GM23338 (cell line): ENCODE measurements at regions not wholly inside any gene's neighbourhood (a gene's known extent, or its start where the extent isn't known, plus 50 kb on each side); places are given as distances from the start of the nearest gene placed in this dataset.

Experiments
- ATAC-seq: fragments of 200-7000 bp; cut with Tn5 transposase; 3 replicates; pipeline ENCODE4 v1.9.1; 2020
- DNase-seq: peaks from one replicate; pipeline ENCODE4 v3.0.0-alpha.2; 2015; ENCODE audit warnings: low spot score
- H2AFZ ChIP-seq: fragments of 200-600 bp; sonication (generic); 2 replicates; pipeline ENCODE4 v1.8.0; 2016; ENCODE audit warnings: antibody characterized with exemption, mild to moderate bottlenecking, moderate library complexity
- H3F3A ChIP-seq: fragments of 200-600 bp; sonication (generic); replicated peaks from 2 replicates; pipeline ENCODE4 v1.8.0; 2017; ENCODE audit warnings: antibody characterized with exemption, mixed run types, low read depth
- H3K27ac ChIP-seq: fragments of 200-600 bp; sonication (generic); 2 replicates; pipeline ENCODE4 v1.6.1; 2016; ENCODE audit warnings: low read depth
- H3K27me3 ChIP-seq: fragments of 200-600 bp; sonication (generic); 2 replicates; pipeline ENCODE4 v1.8.0; 2016; ENCODE audit warnings: mild to moderate bottlenecking, mixed run types, moderate library complexity; ENCODE audit not compliant: insufficient read depth
- H3K36me3 ChIP-seq: fragments of 200-600 bp; sonication (generic); 2 replicates; pipeline ENCODE4 v1.8.0; 2016; ENCODE audit warnings: mild to moderate bottlenecking; ENCODE audit not compliant: insufficient read depth
- H3K4me1 ChIP-seq: fragments of 200-600 bp; sonication (generic); 2 replicates; pipeline ENCODE4 v1.8.0; 2016; ENCODE audit warnings: mild to moderate bottlenecking, moderate library complexity; ENCODE audit not compliant: insufficient read depth
- H3K4me2 ChIP-seq: fragments of 200-600 bp; sonication (generic); 2 replicates; pipeline ENCODE4 v1.7.1; 2017; ENCODE audit warnings: mixed run types
- H3K4me3 ChIP-seq: fragments of 200-600 bp; sonication (generic); 2 replicates; pipeline ENCODE4 v1.6.1; 2016; ENCODE audit warnings: mixed run types
- H3K79me2 ChIP-seq: fragments of 200-600 bp; sonication (generic); replicated peaks from 2 replicates; pipeline ENCODE4 v1.8.0; 2017; ENCODE audit warnings: mild to moderate bottlenecking; ENCODE audit not compliant: insufficient read depth
- H3K9me2 ChIP-seq: fragments of 200-600 bp; sonication (generic); 2 replicates; pipeline ENCODE4 v1.8.0; 2017; ENCODE audit not compliant: insufficient read depth
- H4K20me1 ChIP-seq: fragments of 200-600 bp; sonication (generic); replicated peaks from 2 replicates; pipeline ENCODE4 v1.8.0; 2017; ENCODE audit warnings: mild to moderate bottlenecking; ENCODE audit not compliant: insufficient read depth
- H3K27ac Mint-ChIP-seq: 2 replicates; pipeline ENCODE4 v1.8.0; 2020; ENCODE audit warnings: inconsistent platforms, mild to moderate bottlenecking, moderate library complexity, mixed read lengths
- H3K27me3 Mint-ChIP-seq: 3 replicates; pipeline ENCODE4 v1.8.0; 2022; ENCODE audit warnings: low read depth, mild to moderate bottlenecking, moderate library complexity, mixed read lengths, inconsistent platforms; ENCODE audit not compliant: insufficient read depth, poor library complexity
- H3K36me3 Mint-ChIP-seq: 3 replicates; pipeline ENCODE4 v1.8.0; 2021; ENCODE audit warnings: low read depth, mild to moderate bottlenecking, inconsistent platforms, moderate library complexity, mixed read lengths
- H3K4me1 Mint-ChIP-seq: 3 replicates; pipeline ENCODE4 v1.8.0; 2020; ENCODE audit warnings: mild to moderate bottlenecking, inconsistent platforms, mixed read lengths
- H3K4me3 Mint-ChIP-seq: 3 replicates; pipeline ENCODE4 v1.8.0; 2021; ENCODE audit warnings: moderate library complexity, mild to moderate bottlenecking, inconsistent platforms, mixed read lengths
- H3K9me3 Mint-ChIP-seq: 3 replicates; pipeline ENCODE4 v1.8.0; 2020; ENCODE audit warnings: moderate library complexity, mild to moderate bottlenecking, inconsistent platforms, mixed read lengths
- CREB1 ChIP-seq: fragments of 250-450 bp; sonication (Bioruptor Pico); IDR thresholded peaks from 2 replicates; pipeline ENCODE4 v1.5.0; 2020; ENCODE audit warnings: low read depth, mild to moderate bottlenecking, moderate library complexity
- CTCF ChIP-seq, 2 experiments: fragments of 200-600 bp in 1 of 2; sonication (generic) in 1 of 2; conservative IDR thresholded peaks; 2 replicates each; pipeline versions ENCODE4 v1.5.1 to v1.6.1; 2016 to 2017; ENCODE audit warnings: antibody characterized with exemption in 2 of 2, low read depth in 2 of 2, mild to moderate bottlenecking in 2 of 2, moderate library complexity in 1 of 2
- EZH2phosphoT487 ChIP-seq: fragments of 200-600 bp; sonication (generic); IDR thresholded peaks from one replicate; pipeline ENCODE4 v1.8.1; 2018; ENCODE audit warnings: antibody characterized with exemption; ENCODE audit not compliant: unreplicated experiment
- JUNB ChIP-seq: IDR thresholded peaks from one replicate; pipeline ENCODE4 v1.6.1; 2016; ENCODE audit warnings: antibody characterized with exemption; ENCODE audit not compliant: unreplicated experiment
- NANOG ChIP-seq: IDR thresholded peaks from 2 replicates; pipeline ENCODE4 v1.6.1; 2016; ENCODE audit warnings: antibody characterized with exemption, borderline replicate concordance
- POLR2AphosphoS5 ChIP-seq: IDR thresholded peaks from 2 replicates; pipeline ENCODE4 v1.6.1; 2016; ENCODE audit warnings: antibody characterized with exemption, low read depth
- REST ChIP-seq: IDR thresholded peaks from one replicate; pipeline ENCODE4 v1.6.1; 2018; ENCODE audit warnings: antibody characterized with exemption; ENCODE audit not compliant: unreplicated experiment
- ZNF114 ChIP-seq: fragments of 250-450 bp; sonication (Bioruptor Pico); IDR thresholded peaks from 2 replicates; pipeline ENCODE4 v1.5.0; 2020; ENCODE audit warnings: mild to moderate bottlenecking, moderate library complexity
- ZNF331 ChIP-seq: fragments of 250-450 bp; sonication (Bioruptor Pico); IDR thresholded peaks from 2 replicates; pipeline ENCODE4 v1.5.0; 2020; ENCODE audit warnings: low read depth, mild to moderate bottlenecking, moderate library complexity

GRCh38 chr11:95566211-95566610 lies 223.4 kb downstream of the FAM76B start:
- Histone ChIP-seq H3K9me2 (peaks cover 15% of the 10 kb centered on the region; the same call in 1 of the 2 replicates), H3K27me3 (no peaks in the 10 kb centered on the region), H2AFZ (no peak overlapping the region), H3K4me3 (no peak overlapping the region), H3K27ac (no peak overlapping the region), H4K20me1 (no peaks in the 10 kb centered on the region), H3K36me3 (peaks cover 11% of the 10 kb centered on the region; the same call in 1 of the 2 replicates), H3K4me2 (no peak overlapping the region), H3K4me1 (no peaks in the 10 kb centered on the region), H3K79me2 (no peaks in the 10 kb centered on the region), H3F3A (no peaks in the 10 kb centered on the region)
- Mint-ChIP-seq H3K27ac (no peak overlapping the region), H3K36me3 (peaks cover 13% of the 10 kb centered on the region; the same call in 2 of the 3 replicates), H3K4me1 (no peaks in the 10 kb centered on the region), H3K4me3 (no peak overlapping the region), H3K27me3 (no peaks in the 10 kb centered on the region), H3K9me3 (peaks cover 18% of the 10 kb centered on the region)
- DNase-seq (no peak), ATAC-seq (no peak)
- no peak for TF ChIP-seq CREB1 (CRISPR knock-in tag)
- TF ChIP-seq ZNF331 = no peak
- TF ChIP-seq JUNB = no peak
- no peak for TF ChIP-seq POLR2AphosphoS5
- TF ChIP-seq ZNF114 (CRISPR knock-in tag) = no peak
- no peak for TF ChIP-seq CTCF (conservative IDR thresholded peaks at IDR 0.05; ENCODE audit: low read depth in 2 of 2)

- Histone ChIP-seq H3K27me3 (no peaks in the 10 kb centered on the region), H3K9me2 (peaks cover 13% of the 10 kb centered on the region; the same call in 1 of the 2 replicates), H3K27ac (no peak overlapping the region), H3K36me3 (peaks cover 11% of the 10 kb centered on the region; the same call in 1 of the 2 replicates), H4K20me1 (no peaks in the 10 kb centered on the region), H3K4me1 (no peaks in the 10 kb centered on the region), H3K79me2 (no peaks in the 10 kb centered on the region), H3F3A (no peaks in the 10 kb centered on the region), H3K4me2 (no peak overlapping the region), H2AFZ (no peak overlapping the region), H3K4me3 (no peak overlapping the region)
- Mint-ChIP-seq H3K9me3 (peaks cover 18% of the 10 kb centered on the region), H3K36me3 (peaks cover 13% of the 10 kb centered on the region; the same call in 2 of the 3 replicates), H3K27me3 (no peaks in the 10 kb centered on the region), H3K4me1 (no peaks in the 10 kb centered on the region), H3K27ac (no peak overlapping the region), H3K4me3 (no peak overlapping the region)
- no peak for TF ChIP-seq POLR2AphosphoS5
- TF ChIP-seq CTCF (conservative IDR thresholded peaks at IDR 0.05; ENCODE audit: low read depth in 2 of 2) = no peak
- TF ChIP-seq EZH2phosphoT487 = no peak
- no peak for TF ChIP-seq REST
- TF ChIP-seq JUNB = no peak
- no peak for TF ChIP-seq NANOG
- ATAC-seq = no peak
- no peak for DNase-seq
These were observed 223.8 kb downstream of the FAM76B start for GRCh38 chr11:95565724-95566141.
